ENCODE measurements at regions not wholly inside any gene's neighbourhood (a gene's known extent, or its start where the extent isn't known, plus 50 kb on each side); places are given as distances from the start of the nearest gene placed in this dataset.

GRCh38 chr5:88390096-88390441, 121.4 kb upstream of the TMEM161B start:
- no peak for TF ChIP-seq CTCF (IDR thresholded peaks at IDR 0.05; ENCODE audit: insufficient read depth, low read depth, low read length)
- TF ChIP-seq EZH2 (IDR thresholded peaks at IDR 0.05; ENCODE audit: insufficient read depth, low read length), result no peak
